SK-N-SH treated with all-trans-retinoic acid at 6 μM for 48 hours (cell line): ENCODE measurements at regions not wholly inside any gene's neighbourhood (a gene's known extent, or its start where the extent isn't known, plus 50 kb on each side); places are given as distances from the start of the nearest gene placed in this dataset.

Source experiments
- ATAC-seq: fragments of 200-7000 bp; cut with Tn5 transposase; 3 replicates; pipeline ENCODE4 v1.9.1; 2020; ENCODE audit warnings: mild to moderate bottlenecking, moderate library complexity
- ARNTL ChIP-seq: fragments of 450-650 bp; formaldehyde crosslinking; IDR thresholded peaks from 2 replicates; pipeline ENCODE4 v1.5.0; 2020; ENCODE audit warnings: low read depth, mild to moderate bottlenecking, moderate library complexity, borderline replicate concordance
- BACH2 ChIP-seq: fragments of 250-450 bp; sonication (Bioruptor Pico); IDR thresholded peaks from 2 replicates; pipeline ENCODE4 v1.9.0; 2021; ENCODE audit warnings: mild to moderate bottlenecking, borderline replicate concordance
- CREB5 ChIP-seq: fragments of 250-450 bp; sonication (Bioruptor Pico); IDR thresholded peaks from 2 replicates; pipeline ENCODE4 v1.5.1; 2020; ENCODE audit warnings: low read depth, mild to moderate bottlenecking, moderate library complexity
- ESRRG ChIP-seq: fragments of 250-450 bp; sonication (Bioruptor Pico); IDR thresholded peaks from 2 replicates; pipeline ENCODE4 v1.6.1; 2021; ENCODE audit warnings: mild to moderate bottlenecking
- GLIS3 ChIP-seq: fragments of 250-450 bp; sonication (Bioruptor Pico); IDR thresholded peaks from 2 replicates; pipeline ENCODE4 v1.5.0; 2020; ENCODE audit warnings: mild to moderate bottlenecking, moderate library complexity
- ISL1 ChIP-seq: fragments of 250-450 bp; sonication (Bioruptor Pico); IDR thresholded peaks from 2 replicates; pipeline ENCODE4 v2.1.2; 2022; ENCODE audit warnings: mild to moderate bottlenecking, moderate library complexity
- OSR1 ChIP-seq: fragments of 250-450 bp; sonication (Bioruptor Pico); IDR thresholded peaks from 2 replicates; pipeline ENCODE4 v1.8.0; 2022; ENCODE audit warnings: moderate library complexity, mild to moderate bottlenecking, inconsistent platforms
- POU6F1 ChIP-seq: fragments of 250-450 bp; sonication (Bioruptor Pico); IDR thresholded peaks from 2 replicates; pipeline ENCODE4 v1.8.0; 2021; ENCODE audit warnings: low read depth, mild to moderate bottlenecking, moderate library complexity, borderline replicate concordance
- PPARA ChIP-seq: fragments of 250-450 bp; sonication (Bioruptor Pico); IDR thresholded peaks from 2 replicates; pipeline ENCODE4 v1.5.0; 2020; ENCODE audit warnings: mild to moderate bottlenecking, borderline replicate concordance
- SNAI2 ChIP-seq: fragments of 250-450 bp; sonication (Bioruptor Pico); IDR thresholded peaks from 2 replicates; pipeline ENCODE4 v1.5.0; 2020; ENCODE audit warnings: mild to moderate bottlenecking, moderate library complexity
- TCF4 ChIP-seq: fragments of 250-450 bp; sonication (Bioruptor Pico); IDR thresholded peaks from 2 replicates; pipeline ENCODE4 v1.8.0; 2021; ENCODE audit warnings: mild to moderate bottlenecking, moderate library complexity, borderline replicate concordance
- TOX ChIP-seq: fragments of 250-450 bp; sonication (Bioruptor Pico); IDR thresholded peaks from 2 replicates; pipeline ENCODE4 v1.8.0; 2021; ENCODE audit warnings: mild to moderate bottlenecking, moderate library complexity, borderline replicate concordance
- ZC3H10 ChIP-seq: fragments of 250-450 bp; sonication (Bioruptor Pico); IDR thresholded peaks from 2 replicates; pipeline ENCODE4 v1.5.1; 2021; ENCODE audit warnings: mild to moderate bottlenecking, moderate library complexity
- ZFP3 ChIP-seq: fragments of 250-450 bp; sonication (Bioruptor Pico); IDR thresholded peaks from 2 replicates; pipeline ENCODE4 v1.5.0; 2020; ENCODE audit warnings: mild to moderate bottlenecking, moderate library complexity
- ZFP30 ChIP-seq: fragments of 450-650 bp; formaldehyde crosslinking; IDR thresholded peaks from 2 replicates; pipeline ENCODE4 v1.5.0; 2022; ENCODE audit warnings: mild to moderate bottlenecking, moderate library complexity
- ZNF565 ChIP-seq: fragments of 450-650 bp; formaldehyde crosslinking; conservative IDR thresholded peaks from 2 replicates; pipeline ENCODE4 v1.5.0; 2020; ENCODE audit warnings: low read depth, mild to moderate bottlenecking, moderate library complexity
- ZNF8 ChIP-seq: fragments of 450-650 bp; formaldehyde crosslinking; IDR thresholded peaks from 2 replicates; pipeline ENCODE4 v1.5.0; 2020; ENCODE audit warnings: mild to moderate bottlenecking, moderate library complexity
- TF ChIP-seq, protein P1 (sequence below): fragments of 250-450 bp; sonication (Bioruptor Pico); IDR thresholded peaks from 2 replicates; pipeline ENCODE4 v1.5.1; 2021; ENCODE audit warnings: mild to moderate bottlenecking, moderate library complexity
- TF ChIP-seq, protein P2 (sequence below): fragments of 250-450 bp; sonication (Bioruptor Pico); IDR thresholded peaks from 2 replicates; pipeline ENCODE4 v1.8.0; 2020; ENCODE audit warnings: mild to moderate bottlenecking, moderate library complexity, borderline replicate concordance
- TF ChIP-seq, protein P3 (sequence below): fragments of 250-450 bp; sonication (Bioruptor Pico); IDR thresholded peaks from 2 replicates; pipeline ENCODE4 v1.5.0; 2020; ENCODE audit warnings: mild to moderate bottlenecking, moderate library complexity

DNA sequence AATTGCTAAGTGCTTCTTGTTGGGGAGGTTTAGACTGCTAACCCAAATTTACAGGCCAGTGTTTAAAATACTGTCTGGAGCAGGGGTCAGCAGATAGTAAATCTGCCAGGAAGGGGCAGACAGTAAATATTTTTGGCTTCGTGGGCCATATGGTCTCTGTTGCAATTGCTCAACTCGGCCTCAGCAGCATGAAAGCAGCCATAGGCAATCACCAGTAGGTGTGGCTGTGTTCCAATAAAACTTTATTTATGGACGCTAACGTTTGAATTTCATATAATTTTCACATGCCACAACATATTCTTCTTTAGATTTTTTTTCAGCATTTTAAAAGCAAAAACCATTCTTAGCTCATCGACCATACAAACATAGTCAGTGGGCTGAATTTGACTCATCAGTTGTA lies 172.7 kb downstream of the BRINP2 start (continued):
- no peak for TF ChIP-seq CREB5 (CRISPR knock-in tag)

- TF ChIP-seq SNAI2 (CRISPR knock-in tag) (no peak), ZFP3 (CRISPR knock-in tag) (no peak), TOX (CRISPR knock-in tag) (no peak), OSR1 (no peak), ARNTL (CRISPR knock-in tag) (no peak), ISL1 (no peak), CREB5 (CRISPR knock-in tag) (no peak), ZNF8 (CRISPR knock-in tag) (no peak), BACH2 (no peak), ZNF565 (CRISPR knock-in tag) (no peak), GLIS3 (CRISPR knock-in tag) (no peak), ZC3H10 (no peak), POU6F1 (CRISPR knock-in tag) (no peak), TCF4 (no peak), ZFP30 (no peak), PPARA (CRISPR knock-in tag) (no peak)
- TF ChIP-seq, protein P1, sequence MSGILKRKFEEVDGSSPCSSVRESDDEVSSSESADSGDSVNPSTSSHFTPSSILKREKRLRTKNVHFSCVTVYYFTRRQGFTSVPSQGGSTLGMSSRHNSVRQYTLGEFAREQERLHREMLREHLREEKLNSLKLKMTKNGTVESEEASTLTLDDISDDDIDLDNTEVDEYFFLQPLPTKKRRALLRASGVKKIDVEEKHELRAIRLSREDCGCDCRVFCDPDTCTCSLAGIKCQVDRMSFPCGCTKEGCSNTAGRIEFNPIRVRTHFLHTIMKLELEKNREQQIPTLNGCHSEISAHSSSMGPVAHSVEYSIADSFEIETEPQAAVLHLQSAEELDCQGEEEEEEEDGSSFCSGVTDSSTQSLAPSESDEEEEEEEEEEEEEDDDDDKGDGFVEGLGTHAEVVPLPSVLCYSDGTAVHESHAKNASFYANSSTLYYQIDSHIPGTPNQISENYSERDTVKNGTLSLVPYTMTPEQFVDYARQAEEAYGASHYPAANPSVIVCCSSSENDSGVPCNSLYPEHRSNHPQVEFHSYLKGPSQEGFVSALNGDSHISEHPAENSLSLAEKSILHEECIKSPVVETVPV (CRISPR knock-in tag) = no peak
- TF ChIP-seq, protein P2, sequence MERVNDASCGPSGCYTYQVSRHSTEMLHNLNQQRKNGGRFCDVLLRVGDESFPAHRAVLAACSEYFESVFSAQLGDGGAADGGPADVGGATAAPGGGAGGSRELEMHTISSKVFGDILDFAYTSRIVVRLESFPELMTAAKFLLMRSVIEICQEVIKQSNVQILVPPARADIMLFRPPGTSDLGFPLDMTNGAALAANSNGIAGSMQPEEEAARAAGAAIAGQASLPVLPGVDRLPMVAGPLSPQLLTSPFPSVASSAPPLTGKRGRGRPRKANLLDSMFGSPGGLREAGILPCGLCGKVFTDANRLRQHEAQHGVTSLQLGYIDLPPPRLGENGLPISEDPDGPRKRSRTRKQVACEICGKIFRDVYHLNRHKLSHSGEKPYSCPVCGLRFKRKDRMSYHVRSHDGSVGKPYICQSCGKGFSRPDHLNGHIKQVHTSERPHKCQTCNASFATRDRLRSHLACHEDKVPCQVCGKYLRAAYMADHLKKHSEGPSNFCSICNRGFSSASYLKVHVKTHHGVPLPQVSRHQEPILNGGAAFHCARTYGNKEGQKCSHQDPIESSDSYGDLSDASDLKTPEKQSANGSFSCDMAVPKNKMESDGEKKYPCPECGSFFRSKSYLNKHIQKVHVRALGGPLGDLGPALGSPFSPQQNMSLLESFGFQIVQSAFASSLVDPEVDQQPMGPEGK (CRISPR knock-in tag) = no peak
- TF ChIP-seq, protein P3, sequence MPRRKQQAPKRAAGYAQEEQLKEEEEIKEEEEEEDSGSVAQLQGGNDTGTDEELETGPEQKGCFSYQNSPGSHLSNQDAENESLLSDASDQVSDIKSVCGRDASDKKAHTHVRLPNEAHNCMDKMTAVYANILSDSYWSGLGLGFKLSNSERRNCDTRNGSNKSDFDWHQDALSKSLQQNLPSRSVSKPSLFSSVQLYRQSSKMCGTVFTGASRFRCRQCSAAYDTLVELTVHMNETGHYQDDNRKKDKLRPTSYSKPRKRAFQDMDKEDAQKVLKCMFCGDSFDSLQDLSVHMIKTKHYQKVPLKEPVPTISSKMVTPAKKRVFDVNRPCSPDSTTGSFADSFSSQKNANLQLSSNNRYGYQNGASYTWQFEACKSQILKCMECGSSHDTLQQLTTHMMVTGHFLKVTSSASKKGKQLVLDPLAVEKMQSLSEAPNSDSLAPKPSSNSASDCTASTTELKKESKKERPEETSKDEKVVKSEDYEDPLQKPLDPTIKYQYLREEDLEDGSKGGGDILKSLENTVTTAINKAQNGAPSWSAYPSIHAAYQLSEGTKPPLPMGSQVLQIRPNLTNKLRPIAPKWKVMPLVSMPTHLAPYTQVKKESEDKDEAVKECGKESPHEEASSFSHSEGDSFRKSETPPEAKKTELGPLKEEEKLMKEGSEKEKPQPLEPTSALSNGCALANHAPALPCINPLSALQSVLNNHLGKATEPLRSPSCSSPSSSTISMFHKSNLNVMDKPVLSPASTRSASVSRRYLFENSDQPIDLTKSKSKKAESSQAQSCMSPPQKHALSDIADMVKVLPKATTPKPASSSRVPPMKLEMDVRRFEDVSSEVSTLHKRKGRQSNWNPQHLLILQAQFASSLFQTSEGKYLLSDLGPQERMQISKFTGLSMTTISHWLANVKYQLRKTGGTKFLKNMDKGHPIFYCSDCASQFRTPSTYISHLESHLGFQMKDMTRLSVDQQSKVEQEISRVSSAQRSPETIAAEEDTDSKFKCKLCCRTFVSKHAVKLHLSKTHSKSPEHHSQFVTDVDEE = no peak
- ATAC-seq = no peak
Observed at GRCh38 chr1:177341773-177342172, 171.0 kb downstream of the BRINP2 start.

DNA sequence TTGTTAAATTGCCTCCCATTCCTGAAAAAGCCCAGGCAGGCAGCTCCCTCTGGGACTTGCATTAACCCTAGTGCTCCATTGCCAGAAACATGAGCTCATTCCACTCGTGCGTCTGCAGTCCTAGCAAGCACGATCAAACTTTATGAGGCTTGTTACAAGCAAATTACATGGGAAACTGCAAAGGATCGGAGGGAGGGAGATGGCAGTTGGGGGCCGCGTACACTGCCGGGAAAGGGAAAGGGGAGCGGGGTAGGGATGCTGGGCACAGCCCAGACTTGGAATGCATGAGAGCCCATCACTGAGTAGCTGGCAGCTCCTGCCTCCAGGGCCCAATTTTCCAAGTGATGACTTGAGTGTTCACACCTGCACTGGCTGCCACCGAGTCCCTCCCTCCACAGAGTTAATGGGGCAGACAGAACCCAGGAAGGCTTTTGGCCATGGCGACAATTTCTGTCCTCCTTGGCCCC lies 169.9 kb downstream of the BRINP2 start:
- no peak for ATAC-seq
- TF ChIP-seq, protein P3 = no peak
- TF ChIP-seq TCF4 (no peak), ZNF8 (CRISPR knock-in tag) (no peak), CREB5 (CRISPR knock-in tag) (no peak), ESRRG (CRISPR knock-in tag) (no peak), GLIS3 (CRISPR knock-in tag) (no peak), OSR1 (no peak), SNAI2 (CRISPR knock-in tag) (no peak), TOX (CRISPR knock-in tag) (no peak)
- TF ChIP-seq, protein P2 (CRISPR knock-in tag) = no peak
